ENCODE measurements at regions not wholly inside any gene's neighbourhood (a gene's known extent, or its start where the extent isn't known, plus 50 kb on each side); places are given as distances from the start of the nearest gene placed in this dataset.

- TF ChIP-seq CTCF (IDR thresholded peaks at IDR 0.05; ENCODE audit: poor library complexity, severe bottlenecking) = no peak
- no peak for TF ChIP-seq EZH2 (IDR thresholded peaks at IDR 0.05; ENCODE audit: borderline replicate concordance, insufficient read depth, low read length, poor library complexity, severe bottlenecking)
- TF ChIP-seq TAF1 (IDR thresholded peaks at IDR 0.05; ENCODE audit: low read depth) = no peak
- TF ChIP-seq POLR2AphosphoS5 (IDR thresholded peaks at IDR 0.05) = no peak
- no peak for TF ChIP-seq EP300 (conservative IDR thresholded peaks at IDR 0.05; ENCODE audit: poor library complexity, severe bottlenecking)
- no peak for TF ChIP-seq MXI1 (conservative IDR thresholded peaks at IDR 0.05; ENCODE audit: poor library complexity, severe bottlenecking)
- TF ChIP-seq SMC3 (conservative IDR thresholded peaks at IDR 0.05; ENCODE audit: poor library complexity) = no peak
- no peak for TF ChIP-seq REST (IDR thresholded peaks at IDR 0.05; ENCODE audit: borderline replicate concordance)
These were observed 1108.5 kb downstream of the SLC16A7 start for GRCh38 chr12:60704171-60704914.

Measured in neural cell (in vitro differentiated cells).